GM21825 (cell line): ENCODE measurements at regions not wholly inside any gene's neighbourhood (a gene's known extent, or its start where the extent isn't known, plus 50 kb on each side); places are given as distances from the start of the nearest gene placed in this dataset.
"Not testable (repeated sequence)": the region's sequence is repeated elsewhere in the genome, so short reads cannot be mapped to it uniquely, and the experiment has no call there.

Experiments
- ATAC-seq: cut with Tn5 transposase; IDR thresholded peaks from one replicate; pipeline ENCODE4 v1.9.1; 2021; ENCODE audit warnings: mild to moderate bottlenecking, moderate library complexity; ENCODE audit not compliant: unreplicated experiment

- ATAC-seq, result no peak
Measured at GRCh38 chr11:91097083-91097482, 874.2 kb upstream of the CHORDC1 start.

DNA sequence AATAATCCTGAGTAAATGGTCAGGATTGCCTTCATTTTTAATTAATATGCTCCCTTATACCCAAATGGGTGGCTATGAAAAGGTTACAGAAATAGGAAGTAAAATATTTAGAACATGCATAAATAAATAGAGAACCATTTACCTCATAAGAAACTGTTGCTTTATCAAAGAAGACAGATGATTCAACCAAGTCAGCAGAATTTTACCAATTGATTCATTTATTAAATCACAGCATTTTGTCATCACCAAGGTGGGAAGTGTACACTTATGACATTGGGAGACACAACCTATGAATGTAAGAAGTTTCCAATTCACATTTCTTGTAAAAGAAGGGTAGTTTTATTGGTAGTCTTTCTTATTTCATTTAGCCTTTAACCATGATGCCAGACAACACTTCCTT lies 870.3 kb upstream of the CHORDC1 start:
- ATAC-seq, result no peak

GRCh38 chr11:91091563-91091962 lies 868.7 kb upstream of the CHORDC1 start:
- no peak for ATAC-seq

DNA sequence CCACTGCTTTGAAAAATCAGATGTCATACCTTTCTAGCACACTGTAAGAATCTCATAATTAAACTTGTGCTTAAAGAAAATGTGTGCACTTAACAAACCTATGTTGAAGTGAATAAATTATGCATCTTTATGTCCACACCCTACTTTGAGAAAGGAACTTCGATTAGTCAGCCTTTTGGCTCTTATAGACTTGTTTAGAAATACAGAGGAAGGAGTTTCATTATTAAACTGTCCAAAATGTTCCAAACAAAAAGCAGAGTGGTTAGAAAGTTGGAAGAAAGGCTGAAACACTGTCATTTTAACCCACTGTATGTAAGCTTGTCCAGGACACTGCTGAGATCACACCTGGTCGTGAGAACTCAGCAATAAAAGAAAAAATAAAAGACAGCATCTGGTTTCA lies 863.2 kb upstream of the CHORDC1 start:
- ATAC-seq, result no peak

- no peak for ATAC-seq
Measured at GRCh38 chr11:91082255-91082654, 859.4 kb upstream of the CHORDC1 start.

DNA sequence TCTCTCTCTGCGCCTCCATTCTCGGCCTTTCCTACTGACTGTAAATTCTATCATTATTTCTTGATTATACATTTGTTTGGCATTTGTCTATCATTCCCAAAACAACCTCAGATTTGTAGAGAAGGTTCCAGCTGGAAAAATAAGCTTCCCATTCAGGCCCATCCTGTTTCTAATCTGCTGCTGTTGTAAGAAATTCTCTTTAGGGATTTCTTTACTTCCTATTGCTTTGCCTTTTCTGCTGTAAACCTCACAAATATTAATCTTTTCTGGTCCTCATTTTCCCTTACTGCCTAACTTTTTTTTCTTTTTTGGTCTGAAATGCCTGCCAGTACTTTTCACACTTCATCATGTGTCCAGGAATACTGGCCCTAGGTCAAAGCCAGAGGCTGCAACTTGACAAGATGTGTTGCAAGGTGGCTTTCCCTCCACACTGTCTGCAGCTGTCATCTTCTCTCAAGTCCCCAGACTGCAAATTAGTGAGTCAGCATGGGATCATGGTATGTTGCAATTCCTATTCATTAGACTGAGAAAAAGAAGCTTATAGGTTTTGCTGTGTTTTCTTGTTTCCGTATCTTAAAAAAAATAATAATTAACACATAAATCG lies 858.7 kb upstream of the CHORDC1 start:
- ATAC-seq, result no peak

DNA sequence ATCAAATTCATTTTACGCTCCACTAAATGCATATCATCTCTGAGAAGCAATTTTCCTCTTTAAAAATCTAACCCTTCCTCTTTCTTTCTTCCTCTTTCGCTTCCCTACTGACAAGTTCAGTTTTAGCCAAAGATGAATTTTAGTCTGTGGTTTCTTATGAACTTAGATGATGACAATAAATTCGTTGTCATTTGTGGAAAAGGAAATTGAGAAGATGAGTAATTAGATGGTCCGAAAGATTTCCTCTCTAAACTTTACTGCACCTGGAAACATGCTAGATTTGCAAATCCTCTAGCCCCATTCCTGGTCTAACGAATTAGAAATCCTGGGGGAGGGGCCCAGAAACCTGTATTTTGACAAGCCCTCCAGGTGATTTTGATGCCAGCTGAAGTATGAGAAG lies 855.4 kb upstream of the CHORDC1 start:
- ATAC-seq, result no peak

- no peak for ATAC-seq
Measured at GRCh38 chr11:91075032-91075695, 852.3 kb upstream of the CHORDC1 start.

- no peak for ATAC-seq
Measured at GRCh38 chr11:91067666-91068065, 844.8 kb upstream of the CHORDC1 start.

- no peak for ATAC-seq
Measured at GRCh38 chr11:91066456-91067047, 843.7 kb upstream of the CHORDC1 start.

- ATAC-seq, result not testable (repeated sequence)
Measured at GRCh38 chr11:91063399-91063798, 840.5 kb upstream of the CHORDC1 start.

GRCh38 chr11:91047882-91048281 lies 825.0 kb upstream of the CHORDC1 start:
- ATAC-seq, result no peak

- ATAC-seq, result no peak
Measured at GRCh38 chr11:91046261-91046660, 823.4 kb upstream of the CHORDC1 start.

- ATAC-seq, result no peak
Measured at GRCh38 chr11:91041626-91042025, 818.8 kb upstream of the CHORDC1 start.

DNA sequence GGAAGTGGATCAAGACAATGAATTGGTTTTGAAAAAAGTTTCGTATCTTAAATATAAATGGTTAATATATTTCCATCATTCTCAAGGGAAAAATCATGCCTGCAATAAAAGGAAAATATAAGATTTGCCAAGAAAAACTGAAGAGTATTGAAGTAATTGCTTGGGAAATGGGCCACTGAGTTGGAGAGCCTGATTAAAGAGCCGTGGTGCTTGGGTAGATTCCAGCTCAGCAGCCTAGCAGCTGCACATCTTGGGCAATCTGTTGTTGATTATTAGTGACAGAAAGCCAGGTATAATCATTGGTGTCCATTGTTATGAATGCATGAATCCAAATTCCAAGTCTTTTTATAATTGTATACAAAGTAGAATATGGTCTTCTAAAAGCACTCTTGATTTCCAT lies 800.9 kb upstream of the CHORDC1 start:
- no peak for ATAC-seq

- ATAC-seq, result no peak
Measured at GRCh38 chr11:91011503-91011902, 788.7 kb upstream of the CHORDC1 start.

GRCh38 chr11:91005458-91005857 lies 782.6 kb upstream of the CHORDC1 start:
- ATAC-seq, result no peak

DNA sequence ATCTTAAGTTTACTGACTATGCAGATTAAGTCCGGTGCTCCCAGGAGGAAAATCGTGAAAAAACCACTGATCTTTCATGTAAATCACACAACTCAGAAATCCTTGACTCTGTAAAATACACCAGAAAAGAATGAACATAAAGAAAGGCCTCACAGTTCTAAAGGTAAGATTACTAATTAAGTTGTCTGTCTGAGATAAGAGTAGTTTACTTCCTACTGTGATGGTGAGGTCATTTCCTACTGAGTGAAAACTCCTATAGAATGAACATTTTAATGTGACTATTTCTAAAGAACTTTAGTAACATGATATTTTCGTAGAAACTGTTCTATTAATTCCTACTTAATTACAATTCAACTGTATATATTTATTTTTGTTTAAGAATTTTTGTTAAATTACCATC lies 774.4 kb upstream of the CHORDC1 start:
- ATAC-seq, result no peak

DNA sequence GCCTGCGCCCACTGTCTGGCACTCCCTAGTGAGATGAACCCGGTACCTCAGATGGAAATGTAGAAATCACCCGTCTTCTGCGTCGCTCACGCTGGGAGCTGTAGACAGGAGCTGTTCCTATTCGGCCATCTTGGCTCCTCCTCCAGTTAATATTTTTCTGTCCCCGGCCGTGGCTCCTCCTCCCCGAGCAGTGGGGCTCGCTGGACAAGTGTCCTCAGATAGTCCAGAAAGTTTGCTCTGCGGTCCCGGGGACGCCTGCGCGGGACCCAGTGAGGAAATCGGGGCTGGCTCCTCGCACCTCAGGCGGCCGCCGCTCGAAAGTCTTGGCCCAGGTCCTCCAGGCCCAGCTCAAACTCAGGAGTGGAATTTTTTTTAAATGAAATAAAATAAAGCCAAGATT lies 749.3 kb upstream of the CHORDC1 start:
- not testable (repeated sequence) for ATAC-seq

GRCh38 chr11:90947930-90948329 lies 725.1 kb upstream of the CHORDC1 start:
- no peak for ATAC-seq

DNA sequence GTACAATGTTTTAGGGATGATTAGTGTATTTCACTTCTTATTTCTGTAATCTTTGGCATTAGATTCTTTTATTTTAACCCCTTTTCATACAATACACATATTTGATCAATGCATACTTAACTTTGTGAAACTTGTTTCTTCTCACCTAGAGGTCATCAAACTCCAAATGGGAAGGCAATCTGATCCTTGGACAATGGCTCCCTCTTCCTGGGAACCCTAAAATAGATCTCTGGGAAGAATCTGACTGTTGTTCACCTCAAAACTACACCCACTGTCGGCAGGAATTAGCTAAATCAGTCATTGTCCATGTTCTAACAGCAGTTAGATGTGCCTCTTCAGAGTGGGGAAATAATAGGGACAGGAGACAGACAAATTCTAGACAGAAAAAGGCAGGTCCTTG lies 707.4 kb upstream of the CHORDC1 start:
- ATAC-seq, result no peak

DNA sequence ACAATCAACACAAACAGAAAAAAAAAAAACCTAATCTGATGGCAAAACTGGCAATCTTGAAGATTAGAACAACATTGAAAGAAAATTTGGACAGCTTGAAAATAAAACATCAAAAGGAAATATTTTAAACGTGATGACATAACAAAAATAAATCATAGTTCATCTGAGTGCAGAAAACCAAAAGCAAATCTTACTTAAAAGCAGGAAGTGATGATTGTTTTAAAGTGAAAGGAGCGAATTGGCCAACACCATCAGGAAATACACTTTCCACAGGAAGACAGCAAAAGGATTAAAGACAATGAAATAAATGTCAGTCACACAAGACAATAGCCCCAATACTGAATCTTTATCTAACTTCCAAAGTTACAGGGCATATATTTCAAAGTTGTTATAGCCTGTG lies 696.5 kb upstream of the CHORDC1 start:
- ATAC-seq, result no peak

DNA sequence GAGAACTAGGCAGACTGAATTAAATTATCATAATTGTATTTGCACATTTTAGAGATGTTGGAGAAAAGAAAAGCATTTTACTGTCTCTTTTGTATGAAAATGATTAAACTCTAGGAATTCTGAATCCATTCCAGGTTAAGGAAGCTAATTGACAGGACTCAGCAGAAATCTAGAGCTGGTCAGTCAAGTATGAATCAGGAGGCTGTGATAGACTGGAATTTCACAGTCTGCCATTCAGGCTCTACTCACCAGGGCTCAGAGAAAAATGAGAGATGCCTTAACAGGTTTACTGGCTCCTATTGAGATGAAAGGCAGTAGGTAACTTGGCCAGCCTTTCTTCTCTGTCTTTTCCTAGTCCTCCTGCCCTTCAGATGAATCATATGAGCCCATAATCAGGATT lies 693.9 kb upstream of the CHORDC1 start:
- no peak for ATAC-seq
